ENCODE measurements at regions not wholly inside any gene's neighbourhood (a gene's known extent, or its start where the extent isn't known, plus 50 kb on each side); places are given as distances from the start of the nearest gene placed in this dataset.

- ATAC-seq, result no peak
- H3K9me2 ChIP-seq (ENCODE audit: insufficient read depth), result no peaks in the 10 kb centered on the region
- POLR2A ChIA-PET, result no interaction called here
- H3K4me2 ChIP-seq (ENCODE audit: low read length), result no peak overlapping the region
- H4K20me1 ChIP-seq (ENCODE audit: insufficient read depth), result no peaks in the 10 kb centered on the region
- no peak overlapping the region for H3K27ac ChIP-seq (ENCODE audit: low read depth, low read length)
- H3K27me3 ChIP-seq (ENCODE audit: insufficient read depth, low read length), result no peaks in the 10 kb centered on the region
- H3K79me2 ChIP-seq (ENCODE audit: insufficient read depth, low read length), result no peaks in the 10 kb centered on the region
- TF ChIP-seq REST (IDR thresholded peaks at IDR 0.05; ENCODE audit: low read depth) (no peak), ZNF274 (IDR thresholded peaks at IDR 0.05; ENCODE audit: low read depth, low read length) (no peak), EZH2phosphoT487 (IDR thresholded peaks at IDR 0.05; ENCODE audit: borderline replicate concordance) (no peak), YY1 (IDR thresholded peaks at IDR 0.05; ENCODE audit: extremely low read depth, insufficient replicate concordance, low read depth, low read length) (no peak), POLR2A (IDR thresholded peaks at IDR 0.05; ENCODE audit: borderline replicate concordance, extremely low read depth, insufficient read depth, insufficient read length) (no peak), ZFX (IDR thresholded peaks at IDR 0.05) (no peak), CEBPB (IDR thresholded peaks at IDR 0.05; ENCODE audit: low read depth) (no peak), SIN3A (IDR thresholded peaks at IDR 0.05; ENCODE audit: low read depth) (no peak), EZH2 (IDR thresholded peaks at IDR 0.05) (no peak), EGR1 (IDR thresholded peaks at IDR 0.05; ENCODE audit: low read depth) (no peak)
- TF ChIP-seq, protein P1, sequence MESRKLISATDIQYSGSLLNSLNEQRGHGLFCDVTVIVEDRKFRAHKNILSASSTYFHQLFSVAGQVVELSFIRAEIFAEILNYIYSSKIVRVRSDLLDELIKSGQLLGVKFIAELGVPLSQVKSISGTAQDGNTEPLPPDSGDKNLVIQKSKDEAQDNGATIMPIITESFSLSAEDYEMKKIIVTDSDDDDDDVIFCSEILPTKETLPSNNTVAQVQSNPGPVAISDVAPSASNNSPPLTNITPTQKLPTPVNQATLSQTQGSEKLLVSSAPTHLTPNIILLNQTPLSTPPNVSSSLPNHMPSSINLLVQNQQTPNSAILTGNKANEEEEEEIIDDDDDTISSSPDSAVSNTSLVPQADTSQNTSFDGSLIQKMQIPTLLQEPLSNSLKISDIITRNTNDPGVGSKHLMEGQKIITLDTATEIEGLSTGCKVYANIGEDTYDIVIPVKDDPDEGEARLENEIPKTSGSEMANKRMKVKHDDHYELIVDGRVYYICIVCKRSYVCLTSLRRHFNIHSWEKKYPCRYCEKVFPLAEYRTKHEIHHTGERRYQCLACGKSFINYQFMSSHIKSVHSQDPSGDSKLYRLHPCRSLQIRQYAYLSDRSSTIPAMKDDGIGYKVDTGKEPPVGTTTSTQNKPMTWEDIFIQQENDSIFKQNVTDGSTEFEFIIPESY (IDR thresholded peaks at IDR 0.05; ENCODE audit: extremely low read depth, insufficient replicate concordance, low read length), result no peak
- TF ChIP-seq, protein P2, sequence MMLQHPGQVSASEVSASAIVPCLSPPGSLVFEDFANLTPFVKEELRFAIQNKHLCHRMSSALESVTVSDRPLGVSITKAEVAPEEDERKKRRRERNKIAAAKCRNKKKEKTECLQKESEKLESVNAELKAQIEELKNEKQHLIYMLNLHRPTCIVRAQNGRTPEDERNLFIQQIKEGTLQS (IDR thresholded peaks at IDR 0.05), result no peak
- no peaks in the 10 kb centered on the region for H3K36me3 ChIP-seq (ENCODE audit: control insufficient read depth in 1 of 2, insufficient read depth in 2 of 2, low read length in 2 of 2)
- H3K9me3 ChIP-seq (ENCODE audit: control insufficient read depth in 1 of 2, insufficient read depth in 1 of 2, low read depth in 1 of 2, low read length in 2 of 2), result no peaks in the 10 kb centered on the region
- H3K4me3 ChIP-seq (replicated peaks in 1 of 2; ENCODE audit: low read depth in 1 of 2, low read length in 2 of 2), result no peak overlapping the region
- CTCF ChIA-PET, result interaction anchor here (1.2 kb wide), 1 partner anchor 416 kb away, joined by 3 read pairs; no protein-coding TSS in a partner anchor
- RAD21 ChIA-PET (ENCODE audit: low non-redundant PET in 1 of 2, low total read pairs in 2 of 2, uncharacterized antibody in 2 of 2, unreplicated experiment in 2 of 2), result no interaction called here
- no peak overlapping the region for H3K9ac ChIP-seq (ENCODE audit: low read length)
- no TSS peak for BruUV-seq (replicated peaks)
- peaks cover 3 to 7% of the 10 kb centered on the region in 2 experiments; a peak in 3 of 4 replicates for H3K4me1 ChIP-seq (ENCODE audit: control insufficient read depth in 1 of 2, insufficient read depth in 2 of 2, low read length in 2 of 2)
- DNase-seq (ENCODE audit: low read depth, low spot score), result no peak
- no peak overlapping the region for H2AFZ ChIP-seq (ENCODE audit: low read depth, low read length, poor library complexity, severe bottlenecking)
- intact Hi-C loops (cut with micrococcal nuclease), result loop anchor here (5.0 to 10.0 kb wide), 2 partner anchors 493 to 845 kb away; no protein-coding TSS in a partner anchor
Measured at GRCh38 chr6:11659757-11660156, 118.8 kb downstream of the ADTRP start.
